ENCODE measurements at regions not wholly inside any gene's neighbourhood (a gene's known extent, or its start where the extent isn't known, plus 50 kb on each side); places are given as distances from the start of the nearest gene placed in this dataset.
"Not testable (repeated sequence)": the region's sequence is repeated elsewhere in the genome, so short reads cannot be mapped to it uniquely, and the experiment has no call there.

DNA sequence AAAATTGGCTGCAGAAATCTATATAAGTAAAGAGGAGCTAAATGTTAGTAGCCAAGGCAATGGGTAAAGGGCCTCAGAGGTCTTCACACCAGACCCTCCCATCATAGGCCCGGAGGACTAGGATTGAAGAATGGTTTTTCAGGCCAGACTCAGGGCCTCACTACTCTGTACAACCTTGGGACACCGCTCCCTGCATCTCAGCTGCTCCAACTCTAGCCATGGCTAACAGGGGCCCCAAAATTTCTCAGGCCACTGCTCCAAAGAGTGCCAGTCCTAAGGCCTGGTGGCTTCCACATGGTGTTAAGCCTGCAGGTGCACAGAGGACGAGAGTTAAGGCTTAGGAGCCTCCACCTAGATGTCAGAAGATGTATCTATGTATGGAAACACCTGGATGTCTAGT lies 155.5 kb upstream of the MGAT4C start:
- no peak for DNase-seq (ENCODE audit: low spot score)

DNA sequence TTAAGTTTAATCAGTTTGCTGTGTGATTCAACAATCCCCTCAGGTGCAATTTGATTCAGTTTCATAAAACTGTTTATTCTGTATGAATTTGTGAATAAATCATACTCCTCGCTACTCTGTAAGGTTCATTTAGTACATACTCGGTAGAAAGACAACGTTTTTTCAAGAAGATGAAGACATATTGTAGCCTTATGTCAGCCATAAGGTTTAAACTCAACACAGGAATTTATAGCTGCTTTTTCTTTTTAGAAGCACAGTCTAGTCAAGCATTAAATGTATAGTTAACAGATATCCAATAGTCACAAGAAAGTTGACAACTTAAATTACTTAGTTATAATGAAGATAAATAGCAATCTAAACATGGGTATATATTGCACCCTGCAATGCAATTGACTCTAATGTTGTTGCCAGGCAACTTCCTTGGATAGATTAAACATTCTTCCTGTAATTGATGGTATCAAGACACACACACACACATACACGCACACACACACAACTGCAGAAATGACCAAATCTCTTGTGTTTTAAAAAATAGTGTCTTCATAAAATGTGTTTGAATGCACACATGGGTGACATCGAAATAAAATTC lies 151.5 kb upstream of the MGAT4C start:
- no peak for DNase-seq (ENCODE audit: low spot score)

- no peak for DNase-seq (ENCODE audit: low spot score)
Measured at GRCh38 chr12:86389949-86390348, 133.8 kb upstream of the MGAT4C start.

DNA sequence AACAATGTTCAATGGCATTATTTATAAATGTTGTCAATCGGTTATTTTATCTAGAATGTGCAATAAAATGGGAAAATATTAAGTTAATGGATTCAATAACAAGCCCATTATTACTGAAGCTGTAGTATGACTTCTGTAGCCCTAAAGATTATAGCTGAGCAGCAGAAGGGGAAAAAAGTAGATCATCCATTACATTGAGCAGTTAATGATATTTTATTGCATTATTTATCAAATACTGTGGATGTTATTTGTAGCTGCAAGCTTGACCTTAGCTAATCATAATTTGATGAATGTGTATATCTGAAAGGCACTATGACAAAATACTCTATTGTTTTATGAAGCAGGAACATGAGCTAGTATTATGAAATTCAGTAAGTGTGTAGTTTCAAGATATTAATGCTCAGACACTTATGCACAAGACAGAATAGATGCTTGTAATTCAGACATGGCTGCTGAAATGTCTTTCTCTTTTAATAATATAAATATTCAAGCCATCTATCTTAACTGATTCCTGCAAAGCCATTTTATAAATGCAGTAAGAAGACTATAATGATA lies 131.5 kb upstream of the MGAT4C start:
- no peak for DNase-seq (ENCODE audit: low spot score)

DNA sequence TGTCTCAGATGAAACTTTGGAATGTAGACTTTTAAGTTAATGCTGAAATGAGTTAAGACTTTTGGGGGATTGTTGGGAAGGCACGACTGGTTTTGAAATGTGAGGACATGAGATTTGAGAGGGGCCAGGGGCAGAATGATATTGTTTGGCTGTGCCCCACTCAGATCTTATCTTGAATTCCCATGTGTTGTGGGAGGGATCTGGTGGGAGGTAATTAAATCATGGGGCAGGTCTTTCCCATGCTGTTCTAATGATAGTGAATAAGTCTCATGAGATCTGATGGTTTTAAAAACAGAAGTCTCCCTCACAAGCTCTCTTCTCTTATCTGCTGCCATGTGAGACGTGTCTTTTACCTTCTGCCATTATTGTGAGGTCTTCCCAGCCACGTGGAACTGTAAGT lies 127.6 kb upstream of the MGAT4C start:
- not testable (repeated sequence) for DNase-seq (ENCODE audit: low spot score)

DNA sequence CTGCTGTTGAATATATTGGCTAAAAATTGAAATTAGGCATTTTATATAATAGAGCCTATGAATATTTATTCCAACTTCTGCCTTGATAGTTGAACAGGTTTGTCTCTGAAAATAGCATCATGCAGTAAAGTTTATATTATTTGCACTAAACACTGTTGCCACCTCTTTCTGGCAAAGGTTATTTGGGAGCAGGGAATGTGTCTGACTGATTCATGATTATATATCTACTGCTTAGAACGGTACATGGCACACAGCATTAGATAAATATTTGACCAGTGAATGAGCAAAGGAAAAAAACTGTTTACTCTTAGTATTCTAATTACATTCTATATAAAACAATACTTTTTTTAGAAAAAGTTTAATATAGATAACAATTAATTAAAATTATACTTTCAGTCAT lies 123.1 kb upstream of the MGAT4C start:
- no peak for DNase-seq (ENCODE audit: low spot score)

GRCh38 chr12:86376052-86376451 lies 119.9 kb upstream of the MGAT4C start:
- DNase-seq (ENCODE audit: low spot score) = no peak

DNA sequence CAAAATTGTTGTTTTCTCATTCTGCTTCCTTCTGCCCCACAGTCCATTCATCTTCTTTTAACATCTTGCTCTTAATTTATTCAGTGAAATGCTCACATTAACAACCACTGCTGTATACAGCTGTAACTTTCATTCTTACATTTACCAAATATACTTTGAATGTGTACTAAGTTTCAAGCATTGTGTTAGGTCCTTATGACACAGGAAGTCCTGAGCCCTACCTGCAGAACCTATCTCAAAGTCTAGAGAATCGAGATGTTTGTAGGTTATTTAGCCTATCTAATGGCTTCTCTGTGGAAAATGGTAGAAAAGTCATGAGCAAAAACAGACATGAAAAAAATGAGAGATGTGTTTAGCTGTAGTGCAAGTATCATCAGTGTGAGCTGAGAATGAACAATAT lies 117.6 kb upstream of the MGAT4C start:
- no peak for DNase-seq (ENCODE audit: low spot score)

DNA sequence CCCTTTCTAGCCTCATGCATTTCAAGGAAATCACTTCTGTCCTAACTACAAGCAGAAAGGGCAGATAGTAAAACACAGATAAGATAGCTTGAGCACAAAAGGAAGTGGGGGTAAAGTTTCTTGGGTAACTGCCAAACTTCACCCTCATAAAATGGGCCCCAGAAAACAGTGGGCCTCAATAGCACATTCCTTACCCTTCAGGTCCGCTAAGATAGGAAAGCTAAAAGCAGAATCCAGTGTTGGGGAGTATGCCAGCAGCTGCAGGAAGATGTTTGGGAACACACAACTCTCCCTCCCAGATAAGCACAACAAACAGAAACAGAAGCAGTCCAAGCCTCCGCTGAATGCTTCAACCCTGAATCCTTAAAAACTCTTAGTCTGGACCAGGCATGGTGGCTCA lies 110.9 kb upstream of the MGAT4C start:
- DNase-seq (ENCODE audit: low spot score) = no peak

DNA sequence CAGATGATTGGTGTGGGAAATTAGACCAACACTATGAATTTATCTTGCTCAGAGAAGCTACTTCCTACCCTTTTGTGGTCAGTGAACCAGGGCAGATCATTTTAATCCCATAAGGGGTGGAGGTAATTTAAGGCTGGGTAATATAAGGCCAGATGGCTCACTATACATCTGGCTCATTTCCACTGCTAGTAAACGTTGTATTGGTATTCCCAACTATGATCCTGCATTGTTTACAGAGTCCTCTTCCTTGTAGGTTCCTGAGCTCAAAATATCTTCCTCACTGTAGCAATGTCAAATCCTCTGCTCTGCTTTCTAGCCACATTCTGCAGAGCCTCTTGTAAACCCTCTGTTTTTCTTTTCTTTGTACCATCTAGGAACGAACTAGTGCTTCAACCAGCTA lies 93.0 kb upstream of the MGAT4C start:
- no peak for DNase-seq (ENCODE audit: low spot score)

GRCh38 chr12:86333955-86334522 lies 77.8 kb upstream of the MGAT4C start:
- DNase-seq (ENCODE audit: low spot score) = no peak

GRCh38 chr12:86331457-86331856 lies 75.3 kb upstream of the MGAT4C start:
- no peak for DNase-seq (ENCODE audit: low spot score)

DNA sequence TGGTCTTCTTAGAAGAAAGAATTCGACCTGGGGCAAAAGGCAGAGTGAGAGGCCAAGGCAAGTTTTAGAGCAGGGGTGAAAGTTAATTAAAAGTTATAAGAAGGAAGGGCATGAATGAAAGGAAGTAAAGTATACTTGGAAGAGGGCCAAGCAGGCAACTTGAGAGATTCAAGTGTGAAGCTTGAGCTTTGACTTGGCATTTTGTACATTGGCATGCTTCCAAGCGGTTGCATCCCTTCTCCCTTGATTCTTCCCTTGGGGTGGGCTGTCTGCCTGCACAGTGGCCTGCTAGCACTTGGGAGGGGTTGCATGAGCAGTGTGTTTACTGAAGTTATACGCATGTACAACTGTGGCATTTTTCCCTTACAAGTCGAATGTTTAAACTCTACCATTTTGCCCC lies 74.8 kb upstream of the MGAT4C start:
- DNase-seq (ENCODE audit: low spot score) = no peak

DNA sequence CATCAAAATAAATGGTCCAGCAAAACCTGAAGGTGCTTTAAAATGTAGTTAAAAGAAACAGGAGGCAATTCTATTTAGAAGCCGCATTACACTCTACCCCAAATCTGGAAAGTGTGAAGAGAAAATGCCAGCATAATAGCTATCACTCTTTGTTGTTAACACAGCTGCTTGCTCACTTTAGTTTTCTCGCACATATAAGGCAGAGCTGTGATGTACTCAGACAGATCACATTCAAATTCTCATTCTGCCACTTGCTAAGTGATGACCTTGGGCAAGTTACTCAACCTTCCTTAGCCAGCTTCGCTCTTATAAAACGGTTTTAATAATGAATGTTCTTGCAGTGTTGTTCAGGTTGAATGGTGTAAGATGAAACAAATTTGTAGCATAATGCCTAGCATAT lies 56.0 kb upstream of the MGAT4C start:
- no peak for DNase-seq (ENCODE audit: low spot score)

All from putamen (tissue), 1 donor.